OCI-LY7 (cell line): ENCODE measurements at regions not wholly inside any gene's neighbourhood (a gene's known extent, or its start where the extent isn't known, plus 50 kb on each side); places are given as distances from the start of the nearest gene placed in this dataset.

ENCODE experiments used
- EZH2phosphoT487 ChIP-seq: fragments of 200-600 bp; sonication (generic); IDR thresholded peaks from 2 replicates; pipeline ENCODE4 v1.6.1; 2018; ENCODE audit warnings: low read depth, borderline replicate concordance, mild to moderate bottlenecking, mixed run types, antibody characterized with exemption, low read length, moderate library complexity, mixed read lengths
- TF ChIP-seq, protein P1 (sequence below): fragments of 200-600 bp; sonication (generic); conservative IDR thresholded peaks from 2 replicates; pipeline ENCODE4 v1.5.1; 2014; ENCODE audit warnings: mild to moderate bottlenecking, antibody characterized with exemption, low read length, moderate library complexity, mixed read lengths

GRCh38 chr20:24118441-24119175, 130.0 kb upstream of the GGTLC1 start:
- TF ChIP-seq, protein P1, sequence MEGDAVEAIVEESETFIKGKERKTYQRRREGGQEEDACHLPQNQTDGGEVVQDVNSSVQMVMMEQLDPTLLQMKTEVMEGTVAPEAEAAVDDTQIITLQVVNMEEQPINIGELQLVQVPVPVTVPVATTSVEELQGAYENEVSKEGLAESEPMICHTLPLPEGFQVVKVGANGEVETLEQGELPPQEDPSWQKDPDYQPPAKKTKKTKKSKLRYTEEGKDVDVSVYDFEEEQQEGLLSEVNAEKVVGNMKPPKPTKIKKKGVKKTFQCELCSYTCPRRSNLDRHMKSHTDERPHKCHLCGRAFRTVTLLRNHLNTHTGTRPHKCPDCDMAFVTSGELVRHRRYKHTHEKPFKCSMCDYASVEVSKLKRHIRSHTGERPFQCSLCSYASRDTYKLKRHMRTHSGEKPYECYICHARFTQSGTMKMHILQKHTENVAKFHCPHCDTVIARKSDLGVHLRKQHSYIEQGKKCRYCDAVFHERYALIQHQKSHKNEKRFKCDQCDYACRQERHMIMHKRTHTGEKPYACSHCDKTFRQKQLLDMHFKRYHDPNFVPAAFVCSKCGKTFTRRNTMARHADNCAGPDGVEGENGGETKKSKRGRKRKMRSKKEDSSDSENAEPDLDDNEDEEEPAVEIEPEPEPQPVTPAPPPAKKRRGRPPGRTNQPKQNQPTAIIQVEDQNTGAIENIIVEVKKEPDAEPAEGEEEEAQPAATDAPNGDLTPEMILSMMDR = no peak
- no peak for TF ChIP-seq EZH2phosphoT487
